ENCODE measurements at regions not wholly inside any gene's neighbourhood (a gene's known extent, or its start where the extent isn't known, plus 50 kb on each side); places are given as distances from the start of the nearest gene placed in this dataset.

- Histone ChIP-seq H3K9ac (ENCODE audit: insufficient read depth in 1 of 2, low read depth in 2 of 2, low read length in 2 of 2) (no peak overlapping the region), H3K4me2 (ENCODE audit: insufficient read depth, low read length) (no peak overlapping the region), H2AFZ (ENCODE audit: low read depth, low read length) (no peak overlapping the region), H3K27me3 (ENCODE audit: control insufficient read depth in 2 of 2, insufficient read depth in 2 of 2, low read length in 2 of 2) (no peaks in the 10 kb centered on the region), H3K4me3 (no peak overlapping the region), H3K27ac (ENCODE audit: extremely low read depth, low read depth, low read length) (no peak overlapping the region), H4K20me1 (replicated peaks; ENCODE audit: control insufficient read depth, insufficient read depth, low read length) (no peaks in the 10 kb centered on the region), H3K36me3 (ENCODE audit: control insufficient read depth, insufficient read depth, low read length) (no peaks in the 10 kb centered on the region), H3K9me1 (ENCODE audit: control insufficient read depth, insufficient read depth, low read length) (no peaks in the 10 kb centered on the region), H3K4me1 (replicated peaks in 1 of 2; ENCODE audit: control insufficient read depth in 2 of 2, insufficient read depth in 2 of 2, low read length in 2 of 2) (no peaks in the 10 kb centered on the region), H3K79me2 (ENCODE audit: control insufficient read depth, insufficient read depth, low read length) (no peaks in the 10 kb centered on the region), H3K9me3 (replicated peaks; ENCODE audit: control insufficient read depth, insufficient read depth, low read depth, low read length) (no peaks in the 10 kb centered on the region)
- in situ Hi-C loops (cut with MboI) (no loop called here), intact Hi-C loops (cut with micrococcal nuclease) (loop anchor here (5.0 to 10.0 kb wide), 2 partner anchors 1000 to 1638 kb away; no protein-coding TSS in a partner anchor)
- no TSS peak for BruUV-seq (replicated peaks)
- POLR2A ChIA-PET = no interaction called here
- WGBS (ENCODE audit: insufficient coverage, low coverage, missing lambda C conversion rate) = 0% methylated on average over 1 of the region's 1 CpG
- FAIRE-seq = no peak
- TF ChIP-seq SUPT5H (IDR thresholded peaks at IDR 0.05) (no peak), LCOR (CRISPR knock-in tag; IDR thresholded peaks at IDR 0.05) (no peak), SREBF1 (IDR thresholded peaks at IDR 0.05; ENCODE audit: borderline replicate concordance, low read depth, low read length) (no peak), SOX6 (IDR thresholded peaks at IDR 0.05) (no peak), SNIP1 (IDR thresholded peaks at IDR 0.05; ENCODE audit: low read depth) (no peak), BACH1 (tag; IDR thresholded peaks at IDR 0.05) (no peak), SMARCE1 (IDR thresholded peaks at IDR 0.05) (no peak), IRF9 (tag; IDR thresholded peaks at IDR 0.05) (no peak), ERF (CRISPR knock-in tag; IDR thresholded peaks at IDR 0.05) (no peak)
- CTCF ChIA-PET (ENCODE audit: low intra/inter-chr PET ratio) = no interaction called here
- DNase-seq (ENCODE audit: extremely low read depth in 1 of 4, low spot score in 3 of 4) = no peak
- no peak for ATAC-seq
These were observed 512.6 kb upstream of the FAM241A start for GRCh38 chr4:111632641-111633151.
